ENCODE measurements at regions not wholly inside any gene's neighbourhood (a gene's known extent, or its start where the extent isn't known, plus 50 kb on each side); places are given as distances from the start of the nearest gene placed in this dataset.

DNA sequence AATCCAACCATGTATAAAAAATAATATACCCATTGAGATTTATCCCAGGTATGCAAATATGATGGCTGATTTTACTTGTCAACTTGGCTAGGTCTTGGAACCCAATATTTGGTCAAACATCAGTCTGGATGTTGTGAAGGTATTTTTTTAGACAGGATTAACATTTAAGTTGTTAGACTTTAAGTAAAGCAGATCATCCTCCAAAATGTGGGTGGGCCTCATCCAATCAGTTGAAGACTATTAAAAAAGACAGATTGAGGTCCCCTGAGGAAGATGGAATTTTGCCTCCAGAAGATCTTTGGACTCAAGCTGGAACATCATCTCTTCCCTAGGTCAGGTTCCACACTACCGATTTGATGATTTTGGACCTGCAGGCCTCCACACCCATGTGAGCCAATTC is 271.2 kb downstream of the TMEM121 start:
- TF ChIP-seq, protein P1, sequence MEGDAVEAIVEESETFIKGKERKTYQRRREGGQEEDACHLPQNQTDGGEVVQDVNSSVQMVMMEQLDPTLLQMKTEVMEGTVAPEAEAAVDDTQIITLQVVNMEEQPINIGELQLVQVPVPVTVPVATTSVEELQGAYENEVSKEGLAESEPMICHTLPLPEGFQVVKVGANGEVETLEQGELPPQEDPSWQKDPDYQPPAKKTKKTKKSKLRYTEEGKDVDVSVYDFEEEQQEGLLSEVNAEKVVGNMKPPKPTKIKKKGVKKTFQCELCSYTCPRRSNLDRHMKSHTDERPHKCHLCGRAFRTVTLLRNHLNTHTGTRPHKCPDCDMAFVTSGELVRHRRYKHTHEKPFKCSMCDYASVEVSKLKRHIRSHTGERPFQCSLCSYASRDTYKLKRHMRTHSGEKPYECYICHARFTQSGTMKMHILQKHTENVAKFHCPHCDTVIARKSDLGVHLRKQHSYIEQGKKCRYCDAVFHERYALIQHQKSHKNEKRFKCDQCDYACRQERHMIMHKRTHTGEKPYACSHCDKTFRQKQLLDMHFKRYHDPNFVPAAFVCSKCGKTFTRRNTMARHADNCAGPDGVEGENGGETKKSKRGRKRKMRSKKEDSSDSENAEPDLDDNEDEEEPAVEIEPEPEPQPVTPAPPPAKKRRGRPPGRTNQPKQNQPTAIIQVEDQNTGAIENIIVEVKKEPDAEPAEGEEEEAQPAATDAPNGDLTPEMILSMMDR (IDR thresholded peaks at IDR 0.05; ENCODE audit: low read depth, low read length), result no peak

DNA sequence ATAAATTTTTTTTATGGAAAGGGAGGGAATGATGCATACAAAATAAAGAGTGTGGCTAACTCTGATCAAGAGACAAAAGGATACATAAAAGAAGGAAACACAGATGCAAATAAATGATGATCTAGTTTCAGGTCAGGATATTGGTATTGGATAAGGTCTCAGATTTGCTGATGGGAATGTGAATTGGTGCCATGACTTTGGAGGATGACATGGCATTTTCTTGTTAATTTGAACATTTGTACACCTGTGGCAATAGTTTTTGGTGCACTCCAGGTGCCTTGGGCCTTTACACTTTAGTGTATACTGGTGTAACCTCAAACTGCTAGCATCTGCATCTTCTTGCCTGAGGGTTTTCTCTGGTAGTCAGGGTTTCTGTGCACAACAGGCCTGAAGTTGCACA is 279.3 kb downstream of the TMEM121 start:
- H3K4me3 ChIP-seq (ENCODE audit: low read depth, low read length), result no peak overlapping the region
- TF ChIP-seq, protein P1 (IDR thresholded peaks at IDR 0.05; ENCODE audit: low read depth, low read length), result no peak

More for the DNA sequence above, 271.2 kb downstream of the TMEM121 start:
- no peak overlapping the region for H3K4me3 ChIP-seq (ENCODE audit: low read depth, low read length)

GRCh38 chr14:105806568-105806967 is 280.2 kb downstream of the TMEM121 start:
- H3K4me3 ChIP-seq (ENCODE audit: low read depth, low read length), result no peak overlapping the region
- TF ChIP-seq, protein P1 (IDR thresholded peaks at IDR 0.05; ENCODE audit: low read depth, low read length), result no peak

DNA sequence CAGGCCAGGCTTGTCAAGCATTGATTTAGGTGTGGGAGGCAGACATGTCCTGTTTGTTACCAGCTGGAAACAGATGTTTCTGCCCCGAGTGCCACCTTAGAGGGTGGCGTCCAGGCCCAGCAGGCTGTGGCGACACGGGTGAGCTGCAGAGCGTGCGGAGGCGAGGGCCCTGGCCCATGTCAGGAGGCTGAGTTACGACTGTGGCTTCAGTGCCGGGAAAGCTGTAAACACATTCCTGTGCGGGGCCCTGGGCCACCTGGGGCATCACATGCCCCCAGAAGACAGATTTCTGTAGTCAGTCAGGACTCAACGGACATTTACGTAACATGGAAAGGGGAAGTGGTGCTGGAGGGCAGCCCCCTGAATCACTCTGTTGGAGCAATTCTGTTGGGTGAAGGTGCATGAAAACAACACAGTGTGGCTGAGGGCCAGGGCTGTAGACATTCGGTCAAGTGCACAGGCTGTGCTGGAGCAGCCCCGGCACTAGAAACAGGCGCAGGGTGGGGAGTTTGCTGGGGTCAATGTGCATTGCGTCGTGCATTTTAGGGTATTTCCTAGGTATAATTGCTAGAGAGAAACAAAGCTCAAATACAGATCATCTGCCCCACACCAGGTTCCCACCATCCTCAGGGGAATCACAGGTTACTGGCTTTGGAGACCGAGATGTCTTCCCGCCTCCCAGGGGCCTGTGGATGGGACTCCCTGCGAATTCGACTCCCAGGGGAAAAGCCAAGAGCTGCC is 291.8 kb downstream of the TMEM121 start:
- no peak overlapping the region for H3K4me3 ChIP-seq (ENCODE audit: low read depth, low read length)
- TF ChIP-seq, protein P1 (IDR thresholded peaks at IDR 0.05; ENCODE audit: low read depth, low read length), result no peak

GRCh38 chr14:105818712-105819005 is 292.3 kb downstream of the TMEM121 start:
- no peak overlapping the region for H3K4me3 ChIP-seq (ENCODE audit: low read depth, low read length)
- TF ChIP-seq, protein P1 (IDR thresholded peaks at IDR 0.05; ENCODE audit: low read depth, low read length), result no peak

- H3K4me3 ChIP-seq (ENCODE audit: low read depth, low read length), result no peak overlapping the region
- TF ChIP-seq, protein P1 (IDR thresholded peaks at IDR 0.05; ENCODE audit: low read depth, low read length), result no peak
These were observed 303.8 kb downstream of the TMEM121 start for GRCh38 chr14:105830171-105830570.

DNA sequence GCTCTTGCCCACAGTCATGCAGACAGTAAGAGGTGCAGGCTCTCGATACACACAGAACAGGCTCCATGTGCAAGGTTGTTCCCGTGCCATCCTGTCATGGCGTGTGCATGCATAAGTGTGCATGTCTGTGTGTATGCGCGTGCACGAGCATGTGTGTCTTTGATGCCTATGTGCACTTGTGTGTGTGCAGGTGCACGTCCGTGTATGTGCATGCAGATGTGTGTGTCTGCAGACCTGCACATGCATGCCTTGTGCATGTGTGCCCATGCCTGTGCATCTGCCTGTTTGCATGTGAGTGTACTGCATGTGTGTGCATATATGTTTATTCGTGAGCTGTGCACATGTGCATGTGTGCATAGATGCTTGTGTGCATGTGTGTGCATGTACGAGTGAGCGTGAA is 309.8 kb downstream of the TMEM121 start:
- no peak overlapping the region for H3K4me3 ChIP-seq (ENCODE audit: low read depth, low read length)
- TF ChIP-seq, protein P1 (IDR thresholded peaks at IDR 0.05; ENCODE audit: low read depth, low read length), result no peak
